ENCODE measurements at regions not wholly inside any gene's neighbourhood (a gene's known extent, or its start where the extent isn't known, plus 50 kb on each side); places are given as distances from the start of the nearest gene placed in this dataset.

GRCh38 chr16:76976101-76976500 lies 214.9 kb upstream of the MON1B start:
- Histone ChIP-seq H3K4me1 (no peaks in the 10 kb centered on the region), H3K9me3 (no peaks in the 10 kb centered on the region), H3K36me3 (ENCODE audit: insufficient read depth in 1 of 2, low read depth in 1 of 2) (no peaks in the 10 kb centered on the region), H3K27me3 (ENCODE audit: insufficient read depth in 3 of 3, low read length in 2 of 3) (no peaks in the 10 kb centered on the region), H3K4me3 (no peak overlapping the region), H3K27ac (no peak overlapping the region)
- intact Hi-C loops (cut with DNase I): no loop called here
- ATAC-seq (no peak), DNase-seq (no peak)
- TF ChIP-seq CTCF (IDR thresholded peaks at IDR 0.05): no peak
- WGBS, 3 donors: 88 to 92% (median 90%) methylated on average over 3 of the region's 3 CpGs

GRCh38 chr16:76976756-76977155 lies 214.2 kb upstream of the MON1B start:
- WGBS, 3 donors: 90 to 98% (median 92%) methylated on average over 2 of the region's 2 CpGs
- DNase-seq (no peak), ATAC-seq (no peak)
- intact Hi-C loops (cut with DNase I): no loop called here
- no peak for TF ChIP-seq CTCF (IDR thresholded peaks at IDR 0.05)
- Histone ChIP-seq H3K4me1 (no peaks in the 10 kb centered on the region), H3K9me3 (no peaks in the 10 kb centered on the region), H3K4me3 (no peak overlapping the region), H3K36me3 (ENCODE audit: insufficient read depth in 1 of 2, low read depth in 1 of 2) (no peaks in the 10 kb centered on the region), H3K27me3 (ENCODE audit: insufficient read depth in 3 of 3, low read length in 2 of 3) (no peaks in the 10 kb centered on the region), H3K27ac (no peak overlapping the region)

GRCh38 chr16:76984196-76984595 lies 206.8 kb upstream of the MON1B start:
- no peaks in the 10 kb centered on the region for H3K27me3 ChIP-seq (ENCODE audit: insufficient read depth in 3 of 3, low read length in 2 of 3)
- no peak for ATAC-seq
- no peaks in the 10 kb centered on the region for H3K9me3 ChIP-seq
- H3K36me3 ChIP-seq (ENCODE audit: insufficient read depth in 1 of 2, low read depth in 1 of 2): no peaks in the 10 kb centered on the region
- DNase-seq: no peak
- WGBS, 3 donors: 83 to 89% (median 87%) methylated on average over 3 of the region's 3 CpGs
- no peak for TF ChIP-seq CTCF (IDR thresholded peaks at IDR 0.05)
- no peak overlapping the region for H3K27ac ChIP-seq
- no peaks in the 10 kb centered on the region for H3K4me1 ChIP-seq
- intact Hi-C loops (cut with DNase I): no loop called here
- H3K4me3 ChIP-seq: no peak overlapping the region

GRCh38 chr16:76985392-76986045 lies 205.5 kb upstream of the MON1B start:
- DNase-seq: no peak
- 17 to 28% (median 23%) methylated on average over 4 of the region's 4 CpGs for WGBS, 3 donors
- H3K9me3 ChIP-seq: no peaks in the 10 kb centered on the region
- no peaks in the 10 kb centered on the region for H3K4me1 ChIP-seq
- ATAC-seq: no peak
- no peak overlapping the region for H3K27ac ChIP-seq
- H3K36me3 ChIP-seq (ENCODE audit: insufficient read depth in 1 of 2, low read depth in 1 of 2): no peaks in the 10 kb centered on the region
- TF ChIP-seq CTCF (IDR thresholded peaks at IDR 0.05): no peak
- intact Hi-C loops (cut with DNase I): no loop called here
- no peaks in the 10 kb centered on the region for H3K27me3 ChIP-seq (ENCODE audit: insufficient read depth in 3 of 3, low read length in 2 of 3)
- no peak overlapping the region for H3K4me3 ChIP-seq

- Histone ChIP-seq H3K4me3 (no peak overlapping the region), H3K36me3 (ENCODE audit: insufficient read depth in 1 of 2, low read depth in 1 of 2) (no peaks in the 10 kb centered on the region), H3K27ac (no peak overlapping the region), H3K4me1 (no peaks in the 10 kb centered on the region), H3K27me3 (ENCODE audit: insufficient read depth in 3 of 3, low read length in 2 of 3) (peaks cover 0 to 2% (median 0%) of the 10 kb centered on the region in 3 donors), H3K9me3 (no peaks in the 10 kb centered on the region)
- WGBS, 3 donors: 61 to 70% (median 70%) methylated on average over 2 of the region's 2 CpGs
- no peak for ATAC-seq
- TF ChIP-seq CTCF (IDR thresholded peaks at IDR 0.05): no peak
- intact Hi-C loops (cut with DNase I): no loop called here
- no peak for DNase-seq
Observed at GRCh38 chr16:76988526-76988925, 202.5 kb upstream of the MON1B start.
